Adrenal gland (tissue), 9 donors: ENCODE measurements at regions not wholly inside any gene's neighbourhood (a gene's known extent, or its start where the extent isn't known, plus 50 kb on each side); places are given as distances from the start of the nearest gene placed in this dataset.

ENCODE experiments used
- DNase-seq, 7 donors: peaks; one replicate each; pipeline ENCODE4 v3.0.0-alpha.2; 2019 to 2020
- H3K27ac ChIP-seq, 5 donors: fragments of 200-600 bp; sonication (generic) in 4 of 5; 1 replicate in 3 of 5; 2 replicates in 2 of 5; pipeline versions ENCODE4 v1.5.1 to v1.8.0; 2016 to 2020; ENCODE audit warnings: mild to moderate bottlenecking in 1 of 5
- H3K27me3 ChIP-seq: fragments of 200-600 bp; 2 replicates; pipeline ENCODE4 v1.8.0; 2021
- H3K36me3 ChIP-seq, 2 donors: fragments of 200-600 bp; replicated peaks in 1 of 2; 1 replicate in 1 of 2; 2 replicates in 1 of 2; pipeline versions ENCODE4 v1.5.1 to v1.8.0; 2018 to 2022
- H3K4me1 ChIP-seq, 2 donors: fragments of 200-600 bp; replicated peaks in 1 of 2; 1 replicate in 1 of 2; 2 replicates in 1 of 2; pipeline versions ENCODE4 v1.5.1 to v1.8.0; 2018 to 2021
- H3K4me3 ChIP-seq, 4 donors: fragments of 200-600 bp; sonication (generic) in 3 of 4; one replicate each; pipeline ENCODE4 v1.5.1; 2016 to 2018
- H3K9me3 ChIP-seq, 3 donors: fragments of 200-600 bp; sonication (generic) in 1 of 3; replicated peaks in 1 of 3; 1 replicate in 2 of 3; 2 replicates in 1 of 3; pipeline versions ENCODE4 v1.5.1 to v1.8.0; 2016 to 2021
- POLR2A ChIP-seq, 2 donors: fragments of 450-650 bp; IDR thresholded peaks; one replicate each; pipeline ENCODE4 v1.6.1; 2017; ENCODE audit warnings: antibody characterized with exemption in 2 of 2, mild to moderate bottlenecking in 2 of 2, moderate library complexity in 1 of 2
- WGBS, 4 donors: extraction: QIAGEN DNeasy Blood & Tissue Kit in 2 of 4; methylation state at CpG; one replicate each; pipeline versions ENCODE4 v1.1.5 to v1.1.7; 2013 to 2017; 5-methylcytosine and 5-hydroxymethylcytosine counted together
- intact Hi-C, 2 donors: fragments of 100-400 bp; cut with DNase I; formaldehyde crosslinking; loops; one replicate each; pipeline versions ENCODE4 v1.14.1 to v1.15.0; 2022 to 2023
- TF ChIP-seq, protein P1 (sequence below), 6 experiments: fragments of 450-650 bp in 4 of 6; fragments of 200-600 bp in 2 of 6; sonication (generic) in 1 of 6; IDR thresholded peaks; 1 replicate in 5 of 6; 2 replicates in 1 of 6; pipeline versions ENCODE4 v1.5.1 to v1.8.0; 2016 to 2021; ENCODE audit warnings: antibody characterized with exemption in 6 of 6, mild to moderate bottlenecking in 2 of 6, moderate library complexity in 1 of 6
- donor health status: healthy with polysubstance abuse.
- donor health status: Bipolar disorder and iron deficiency.
- donor health status: DM: yes; HTN: yes; CAD: no.
- donor health status: DM: no; HTN: no; CAD: no.
- donor health status: DM: no; HTN: no; CAD: no.

DNA sequence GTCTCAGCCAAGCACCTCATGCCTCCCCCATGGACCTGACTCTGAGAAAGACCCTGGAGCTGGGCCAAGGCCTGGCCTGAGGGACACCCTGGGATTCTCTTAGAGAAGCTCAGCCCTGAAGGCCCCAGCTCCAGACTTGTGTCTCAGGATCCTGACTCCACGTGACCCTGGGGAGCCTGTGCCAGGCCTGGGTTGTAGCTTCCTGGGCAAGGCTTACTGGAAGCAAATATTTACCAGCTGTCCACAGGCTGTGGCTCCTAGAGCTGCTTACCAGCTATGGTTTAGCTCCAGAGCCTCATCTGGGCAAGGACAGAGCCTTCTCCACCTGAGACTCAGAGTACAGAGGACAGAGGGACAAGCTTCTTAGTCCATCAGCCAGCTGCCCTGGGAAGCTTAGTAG lies 61.0 kb upstream of the CEACAM8 start:
- intact Hi-C loops, result no loop called here
- no peaks in the 10 kb centered on the region for H3K9me3 ChIP-seq
- DNase-seq, result peak in 2 of 7 donors; percentile 10 to 32
- H3K27me3 ChIP-seq, result no peaks in the 10 kb centered on the region
- TF ChIP-seq, protein P1, sequence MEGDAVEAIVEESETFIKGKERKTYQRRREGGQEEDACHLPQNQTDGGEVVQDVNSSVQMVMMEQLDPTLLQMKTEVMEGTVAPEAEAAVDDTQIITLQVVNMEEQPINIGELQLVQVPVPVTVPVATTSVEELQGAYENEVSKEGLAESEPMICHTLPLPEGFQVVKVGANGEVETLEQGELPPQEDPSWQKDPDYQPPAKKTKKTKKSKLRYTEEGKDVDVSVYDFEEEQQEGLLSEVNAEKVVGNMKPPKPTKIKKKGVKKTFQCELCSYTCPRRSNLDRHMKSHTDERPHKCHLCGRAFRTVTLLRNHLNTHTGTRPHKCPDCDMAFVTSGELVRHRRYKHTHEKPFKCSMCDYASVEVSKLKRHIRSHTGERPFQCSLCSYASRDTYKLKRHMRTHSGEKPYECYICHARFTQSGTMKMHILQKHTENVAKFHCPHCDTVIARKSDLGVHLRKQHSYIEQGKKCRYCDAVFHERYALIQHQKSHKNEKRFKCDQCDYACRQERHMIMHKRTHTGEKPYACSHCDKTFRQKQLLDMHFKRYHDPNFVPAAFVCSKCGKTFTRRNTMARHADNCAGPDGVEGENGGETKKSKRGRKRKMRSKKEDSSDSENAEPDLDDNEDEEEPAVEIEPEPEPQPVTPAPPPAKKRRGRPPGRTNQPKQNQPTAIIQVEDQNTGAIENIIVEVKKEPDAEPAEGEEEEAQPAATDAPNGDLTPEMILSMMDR (IDR thresholded peaks at IDR 0.05), result no peak
- TF ChIP-seq POLR2A (IDR thresholded peaks at IDR 0.05), result no peak
- WGBS, 4 donors, result 63 to 69% methylated on average over 1 of the region's 1 CpG; no CpG with 5 or more reads in 2 of the 4 donors
- H3K4me1 ChIP-seq, result no peaks in the 10 kb centered on the region
- no peak overlapping the region for H3K4me3 ChIP-seq
- H3K36me3 ChIP-seq, result no peaks in the 10 kb centered on the region
- H3K27ac ChIP-seq, result no peak overlapping the region

GRCh38 chr19:42653841-42654240 lies 59.1 kb upstream of the CEACAM8 start:
- H3K4me3 ChIP-seq, result no peak overlapping the region
- no peaks in the 10 kb centered on the region for H3K4me1 ChIP-seq
- 73 to 90% (median 76%) methylated on average over 1 of the region's 1 CpG for WGBS, 4 donors
- no peak overlapping the region for H3K27ac ChIP-seq
- TF ChIP-seq, protein P1 (IDR thresholded peaks at IDR 0.05), result no peak
- TF ChIP-seq POLR2A (IDR thresholded peaks at IDR 0.05), result no peak
- H3K9me3 ChIP-seq, result no peaks in the 10 kb centered on the region
- H3K36me3 ChIP-seq, result no peaks in the 10 kb centered on the region
- peak in 1 of 7 donors; percentile 7 for DNase-seq
- intact Hi-C loops, result no loop called here
- H3K27me3 ChIP-seq, result no peaks in the 10 kb centered on the region

DNA sequence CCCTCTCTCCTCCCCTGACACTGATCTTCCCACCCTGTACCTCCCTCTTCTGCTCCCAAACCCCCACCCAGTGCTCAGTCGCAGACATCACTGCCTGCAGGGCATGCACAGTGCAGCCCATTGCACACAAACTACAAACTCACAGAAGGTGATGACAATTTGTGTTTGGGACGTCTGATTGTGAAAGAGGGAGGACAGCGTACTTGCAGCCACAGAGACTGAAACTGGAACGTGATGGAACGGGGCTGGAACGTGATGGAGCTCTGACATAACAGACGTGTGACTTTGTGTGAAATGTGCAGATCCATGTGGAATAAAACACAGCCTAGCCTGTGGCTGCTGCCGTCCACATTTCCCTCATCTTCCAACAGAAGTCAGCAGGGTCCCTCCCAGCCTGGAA lies 57.3 kb upstream of the CEACAM8 start:
- Histone ChIP-seq H3K27me3 (no peaks in the 10 kb centered on the region), H3K9me3 (no peaks in the 10 kb centered on the region), H3K27ac (no peak overlapping the region), H3K4me3 (no peak overlapping the region), H3K4me1 (no peaks in the 10 kb centered on the region), H3K36me3 (no peaks in the 10 kb centered on the region)
- 82 to 94% (median 83%) methylated on average over 7 to 8 of the region's 8 CpGs for WGBS, 4 donors
- intact Hi-C loops, result no loop called here
- no peak for DNase-seq
- TF ChIP-seq, protein P1 (IDR thresholded peaks at IDR 0.05), result no peak
- no peak for TF ChIP-seq POLR2A (IDR thresholded peaks at IDR 0.05)
